ENCODE measurements at regions not wholly inside any gene's neighbourhood (a gene's known extent, or its start where the extent isn't known, plus 50 kb on each side); places are given as distances from the start of the nearest gene placed in this dataset.
"Not testable (repeated sequence)": the region's sequence is repeated elsewhere in the genome, so short reads cannot be mapped to it uniquely, and the experiment has no call there.

- H3K36me3 ChIP-seq (ENCODE audit: control insufficient read depth, low read length): no peaks in the 10 kb centered on the region
- H3K4me1 ChIP-seq (ENCODE audit: control insufficient read depth, low read length): no peaks in the 10 kb centered on the region
- TF ChIP-seq EZH2phosphoT487 (IDR thresholded peaks at IDR 0.05; ENCODE audit: borderline replicate concordance, low read length): no peak
- TF ChIP-seq, protein P1, sequence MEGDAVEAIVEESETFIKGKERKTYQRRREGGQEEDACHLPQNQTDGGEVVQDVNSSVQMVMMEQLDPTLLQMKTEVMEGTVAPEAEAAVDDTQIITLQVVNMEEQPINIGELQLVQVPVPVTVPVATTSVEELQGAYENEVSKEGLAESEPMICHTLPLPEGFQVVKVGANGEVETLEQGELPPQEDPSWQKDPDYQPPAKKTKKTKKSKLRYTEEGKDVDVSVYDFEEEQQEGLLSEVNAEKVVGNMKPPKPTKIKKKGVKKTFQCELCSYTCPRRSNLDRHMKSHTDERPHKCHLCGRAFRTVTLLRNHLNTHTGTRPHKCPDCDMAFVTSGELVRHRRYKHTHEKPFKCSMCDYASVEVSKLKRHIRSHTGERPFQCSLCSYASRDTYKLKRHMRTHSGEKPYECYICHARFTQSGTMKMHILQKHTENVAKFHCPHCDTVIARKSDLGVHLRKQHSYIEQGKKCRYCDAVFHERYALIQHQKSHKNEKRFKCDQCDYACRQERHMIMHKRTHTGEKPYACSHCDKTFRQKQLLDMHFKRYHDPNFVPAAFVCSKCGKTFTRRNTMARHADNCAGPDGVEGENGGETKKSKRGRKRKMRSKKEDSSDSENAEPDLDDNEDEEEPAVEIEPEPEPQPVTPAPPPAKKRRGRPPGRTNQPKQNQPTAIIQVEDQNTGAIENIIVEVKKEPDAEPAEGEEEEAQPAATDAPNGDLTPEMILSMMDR (IDR thresholded peaks at IDR 0.05; ENCODE audit: low read depth, low read length, poor library complexity, severe bottlenecking): no peak
- H3K9me3 ChIP-seq (ENCODE audit: control insufficient read depth, insufficient read depth, low read length): no peaks in the 10 kb centered on the region
- H3K4me3 ChIP-seq (ENCODE audit: low read length): no peak overlapping the region
- no peaks in the 10 kb centered on the region for H3K9me2 ChIP-seq (replicated peaks; ENCODE audit: control insufficient read depth, low read length)
- no peaks in the 10 kb centered on the region for H4K20me1 ChIP-seq (ENCODE audit: control insufficient read depth, insufficient read depth, low read depth, low read length)
- H3K27ac ChIP-seq (ENCODE audit: low read depth, low read length): no peak overlapping the region
- H3K4me2 ChIP-seq (ENCODE audit: low read length): no peak overlapping the region
- no peaks in the 10 kb centered on the region for H3K27me3 ChIP-seq (ENCODE audit: control insufficient read depth, low read length)
- no peaks in the 10 kb centered on the region for H3K79me2 ChIP-seq (ENCODE audit: control insufficient read depth, low read length)
- H3F3A ChIP-seq (ENCODE audit: control insufficient read depth, insufficient read depth): no peaks in the 10 kb centered on the region
These were observed 530.2 kb upstream of the LINC00305 start for GRCh38 chr18:64679121-64679520.

GRCh38 chr18:64678048-64678447, 529.2 kb upstream of the LINC00305 start:
- Histone ChIP-seq H3K9me3 (ENCODE audit: control insufficient read depth, insufficient read depth, low read length) (no peaks in the 10 kb centered on the region), H3K4me3 (ENCODE audit: low read length) (no peak overlapping the region), H3K27ac (ENCODE audit: low read depth, low read length) (no peak overlapping the region), H3K36me3 (ENCODE audit: control insufficient read depth, low read length) (no peaks in the 10 kb centered on the region), H3K4me1 (ENCODE audit: control insufficient read depth, low read length) (no peaks in the 10 kb centered on the region), H3F3A (ENCODE audit: control insufficient read depth, insufficient read depth) (no peaks in the 10 kb centered on the region), H4K20me1 (ENCODE audit: control insufficient read depth, insufficient read depth, low read depth, low read length) (no peaks in the 10 kb centered on the region), H3K4me2 (ENCODE audit: low read length) (no peak overlapping the region), H3K27me3 (ENCODE audit: control insufficient read depth, low read length) (no peaks in the 10 kb centered on the region), H3K9me2 (replicated peaks; ENCODE audit: control insufficient read depth, low read length) (no peaks in the 10 kb centered on the region), H3K79me2 (ENCODE audit: control insufficient read depth, low read length) (no peaks in the 10 kb centered on the region)
- TF ChIP-seq, protein P1 (IDR thresholded peaks at IDR 0.05; ENCODE audit: low read depth, low read length, poor library complexity, severe bottlenecking): no peak
- no peak for TF ChIP-seq EZH2phosphoT487 (IDR thresholded peaks at IDR 0.05; ENCODE audit: borderline replicate concordance, low read length)

DNA sequence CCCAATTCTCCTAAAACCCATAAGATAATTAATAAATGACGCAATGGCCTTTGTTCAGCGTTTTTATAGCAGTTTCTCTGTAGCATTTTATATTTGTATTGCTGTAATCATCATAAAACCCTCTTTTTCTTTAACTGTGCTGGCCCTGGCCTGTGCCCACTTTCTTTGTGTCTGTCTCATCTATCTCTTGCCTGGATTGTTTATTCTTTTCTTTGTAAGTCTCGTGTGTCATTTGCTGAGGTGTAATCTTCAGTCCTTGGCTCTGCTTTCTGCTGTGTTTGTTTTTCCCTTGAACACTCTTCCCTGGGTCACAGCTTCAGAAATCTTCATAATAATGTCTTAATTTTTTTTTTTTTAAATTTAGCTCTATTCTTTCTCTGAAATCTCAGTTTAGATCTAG, 525.8 kb upstream of the LINC00305 start:
- Histone ChIP-seq H4K20me1 (ENCODE audit: control insufficient read depth, insufficient read depth, low read depth, low read length) (no peaks in the 10 kb centered on the region), H3K36me3 (ENCODE audit: control insufficient read depth, low read length) (no peaks in the 10 kb centered on the region), H3K9me2 (replicated peaks; ENCODE audit: control insufficient read depth, low read length) (no peaks in the 10 kb centered on the region), H3K4me2 (ENCODE audit: low read length) (no peak overlapping the region), H3K4me3 (ENCODE audit: low read length) (no peak overlapping the region), H3K27ac (ENCODE audit: low read depth, low read length) (no peak overlapping the region), H3K79me2 (ENCODE audit: control insufficient read depth, low read length) (no peaks in the 10 kb centered on the region), H3F3A (ENCODE audit: control insufficient read depth, insufficient read depth) (no peaks in the 10 kb centered on the region), H3K27me3 (ENCODE audit: control insufficient read depth, low read length) (no peaks in the 10 kb centered on the region), H3K4me1 (ENCODE audit: control insufficient read depth, low read length) (no peaks in the 10 kb centered on the region), H3K9me3 (ENCODE audit: control insufficient read depth, insufficient read depth, low read length) (no peaks in the 10 kb centered on the region)
- no peak for TF ChIP-seq EZH2phosphoT487 (IDR thresholded peaks at IDR 0.05; ENCODE audit: borderline replicate concordance, low read length)
- TF ChIP-seq, protein P1 (IDR thresholded peaks at IDR 0.05; ENCODE audit: low read depth, low read length, poor library complexity, severe bottlenecking): no peak

DNA sequence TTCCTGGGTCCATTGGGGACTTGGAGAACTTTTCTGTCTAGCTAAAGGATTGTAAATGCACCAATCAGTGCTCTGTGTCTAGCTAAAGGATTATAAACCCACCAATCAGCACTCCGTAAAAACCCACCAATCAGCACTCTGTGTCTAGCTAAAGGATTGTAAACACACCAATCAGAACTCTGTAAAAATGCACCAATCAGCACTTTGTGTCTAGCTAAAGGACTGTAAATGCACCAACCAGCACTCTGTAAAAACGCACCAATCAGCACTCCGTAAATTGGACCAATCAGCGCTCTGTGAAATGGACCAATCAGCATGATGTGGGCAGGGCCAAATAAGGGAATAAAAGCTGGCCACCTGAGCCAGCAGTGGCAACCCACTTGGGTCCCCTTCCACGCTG, 522.4 kb upstream of the LINC00305 start:
- H3K9me3 ChIP-seq (ENCODE audit: control insufficient read depth, insufficient read depth, low read length); H3K27me3 ChIP-seq (ENCODE audit: control insufficient read depth, low read length); H3K9me2 ChIP-seq (replicated peaks; ENCODE audit: control insufficient read depth, low read length); H4K20me1 ChIP-seq (ENCODE audit: control insufficient read depth, insufficient read depth, low read depth, low read length); H3K36me3 ChIP-seq (ENCODE audit: control insufficient read depth, low read length); H3F3A ChIP-seq (ENCODE audit: control insufficient read depth, insufficient read depth); H3K79me2 ChIP-seq (ENCODE audit: control insufficient read depth, low read length); H3K27ac ChIP-seq (ENCODE audit: low read depth, low read length); H3K4me1 ChIP-seq (ENCODE audit: control insufficient read depth, low read length); H3K4me3 ChIP-seq (ENCODE audit: low read length); H3K4me2 ChIP-seq (ENCODE audit: low read length): not testable (repeated sequence)
